GM21528 (cell line): ENCODE measurements at regions not wholly inside any gene's neighbourhood (a gene's known extent, or its start where the extent isn't known, plus 50 kb on each side); places are given as distances from the start of the nearest gene placed in this dataset.
"Not testable (repeated sequence)": the region's sequence is repeated elsewhere in the genome, so short reads cannot be mapped to it uniquely, and the experiment has no call there.

Experiments
- ATAC-seq: cut with Tn5 transposase; IDR thresholded peaks from one replicate; pipeline ENCODE4 v1.9.1; 2021; ENCODE audit warnings: mild to moderate bottlenecking, moderate library complexity; ENCODE audit not compliant: unreplicated experiment, low FRiP score

DNA sequence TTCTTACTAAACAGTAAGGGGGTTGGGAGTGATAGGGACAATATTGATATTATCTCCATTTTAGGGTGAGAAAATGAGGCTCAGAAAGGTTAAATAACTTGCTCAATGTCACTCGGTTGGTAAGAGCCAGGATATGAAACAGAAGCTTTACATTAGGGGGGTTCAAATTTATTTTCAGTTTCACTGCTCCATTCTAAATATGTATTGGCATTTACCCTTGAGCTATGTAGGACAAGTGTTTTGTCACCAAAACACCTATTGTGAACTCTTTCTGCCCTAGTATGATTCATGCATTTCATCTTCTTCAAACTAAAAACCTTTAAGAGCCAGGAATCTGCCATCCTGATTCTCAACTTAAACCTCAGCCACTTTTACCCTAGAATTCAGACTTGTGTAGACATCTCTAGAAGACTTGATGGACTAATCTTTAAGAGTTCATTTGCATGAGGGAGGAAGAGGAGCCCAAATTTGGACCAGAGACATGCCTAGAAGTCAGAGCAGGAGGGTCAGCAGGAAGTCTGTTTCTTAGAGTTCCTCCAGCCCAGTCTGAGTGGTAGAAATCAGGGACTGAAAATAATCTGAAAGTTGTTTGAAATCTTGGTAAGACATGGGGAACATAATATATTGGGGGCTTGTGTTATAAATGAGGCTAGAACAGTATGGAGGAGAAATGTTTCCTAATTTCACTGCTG, 129.4 kb upstream of the ATP5MC3 start:
- no peak for ATAC-seq

DNA sequence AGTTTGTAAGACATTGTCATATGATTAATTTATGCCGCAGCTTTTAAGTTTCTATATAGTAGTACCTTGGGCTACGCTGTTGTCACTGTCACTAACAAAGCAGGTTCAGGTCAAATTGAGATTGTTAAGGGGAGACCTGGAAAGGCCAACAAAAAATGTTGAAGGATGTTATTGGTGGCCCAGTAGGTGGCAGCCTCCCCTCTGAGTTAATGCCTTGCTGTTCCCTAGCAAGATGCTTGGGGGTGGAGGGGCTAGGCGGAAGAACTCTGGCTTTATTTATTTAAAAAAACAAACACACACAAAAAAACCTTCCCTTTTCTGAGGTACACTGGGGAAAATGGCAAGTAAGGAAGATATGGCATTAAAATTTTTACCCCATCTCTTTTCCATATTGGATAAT, 128.3 kb upstream of the ATP5MC3 start:
- no peak for ATAC-seq

DNA sequence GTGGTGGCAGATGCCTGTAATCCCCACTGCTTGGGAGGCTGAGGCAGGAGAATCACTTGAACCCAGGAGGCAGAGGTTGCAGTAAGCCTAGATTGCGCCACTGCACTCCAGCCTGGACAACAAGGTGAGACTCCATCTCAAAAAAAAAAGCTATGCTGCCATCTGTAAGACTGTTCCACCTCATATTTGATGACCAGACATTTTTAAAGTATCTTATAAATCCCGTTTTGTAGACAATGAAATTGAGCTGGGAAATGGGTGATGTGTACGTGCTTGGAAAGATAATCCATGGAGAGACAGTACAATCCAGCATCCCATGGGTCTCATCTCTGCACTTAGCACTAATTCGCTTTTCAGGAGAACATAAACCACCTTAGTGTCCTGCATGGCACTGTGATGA, 126.5 kb upstream of the ATP5MC3 start:
- ATAC-seq = no peak

DNA sequence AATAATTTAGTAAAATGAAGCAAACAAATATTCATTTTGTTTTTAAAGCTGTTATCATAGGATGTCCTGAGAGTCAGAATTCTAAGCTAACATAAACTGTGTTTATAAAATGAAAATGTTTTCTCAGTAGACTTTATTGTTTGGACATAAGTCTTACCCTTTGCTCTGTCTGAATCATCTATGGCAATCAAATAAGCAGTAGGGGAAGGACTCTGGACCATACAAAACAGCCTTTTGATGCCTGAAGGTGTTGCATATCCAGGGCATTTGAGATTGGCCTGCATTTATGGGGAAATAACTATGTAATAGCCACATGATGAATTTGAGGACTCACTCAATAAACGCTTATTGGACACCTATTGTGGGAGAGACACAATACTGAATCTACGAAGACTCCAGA, 123.0 kb upstream of the ATP5MC3 start:
- ATAC-seq = no peak

DNA sequence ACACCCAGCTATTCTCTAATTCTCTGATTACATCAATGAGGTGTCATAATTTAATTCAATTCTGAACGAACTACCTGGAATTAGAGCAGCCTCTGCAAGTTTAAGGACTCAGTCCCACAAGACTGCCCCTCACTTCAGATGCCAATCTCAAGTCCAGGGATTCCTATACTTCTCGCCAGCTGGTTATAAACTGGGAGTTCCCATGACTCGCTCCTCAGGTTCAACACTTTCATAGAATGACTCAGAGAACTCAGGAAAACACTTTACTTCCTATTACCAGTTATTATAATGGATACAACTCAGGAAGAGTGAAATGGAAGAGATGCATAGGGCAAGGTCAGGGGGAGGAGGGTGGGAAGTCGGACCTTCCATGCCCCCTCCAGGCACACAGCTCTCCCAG, 112.3 kb upstream of the ATP5MC3 start:
- ATAC-seq = no peak

DNA sequence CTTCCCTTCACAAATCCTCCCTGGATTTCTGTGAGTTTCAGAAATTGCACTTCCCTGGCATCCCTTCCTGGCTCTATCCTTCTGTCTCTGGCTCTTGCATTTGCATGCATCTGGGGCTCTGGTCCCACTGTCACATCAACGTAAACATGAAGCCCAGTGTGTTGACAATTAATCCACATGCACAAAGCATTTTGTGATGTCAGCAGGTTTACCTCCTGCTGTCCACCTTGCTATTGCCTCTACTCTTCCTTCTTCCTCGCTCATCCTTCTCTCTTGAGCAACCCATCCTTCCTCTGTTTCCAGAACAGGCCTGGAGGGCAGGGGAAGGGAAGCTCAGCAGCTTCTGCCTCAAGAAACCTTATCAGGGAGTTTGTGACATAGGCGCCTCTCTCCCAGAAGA, 111.7 kb upstream of the ATP5MC3 start:
- no peak for ATAC-seq

DNA sequence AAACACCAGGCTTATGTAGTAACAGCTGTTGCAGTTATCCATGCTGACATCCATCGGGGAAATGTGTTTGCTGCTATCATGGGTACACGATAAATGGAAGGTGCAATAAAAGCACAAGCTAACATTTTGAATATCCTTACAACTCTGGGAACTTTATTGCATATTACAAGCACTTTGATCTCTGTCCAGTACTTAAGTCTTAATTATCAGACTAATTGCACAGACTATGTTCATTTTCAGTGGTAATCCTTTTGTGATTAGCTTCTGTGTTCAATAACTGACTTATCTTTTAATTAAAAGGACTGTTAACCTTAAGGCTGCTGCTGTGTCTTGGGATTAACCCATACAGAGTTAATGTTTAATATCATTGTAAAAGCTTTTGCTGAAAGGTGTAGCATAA, 101.4 kb upstream of the ATP5MC3 start:
- ATAC-seq = no peak

DNA sequence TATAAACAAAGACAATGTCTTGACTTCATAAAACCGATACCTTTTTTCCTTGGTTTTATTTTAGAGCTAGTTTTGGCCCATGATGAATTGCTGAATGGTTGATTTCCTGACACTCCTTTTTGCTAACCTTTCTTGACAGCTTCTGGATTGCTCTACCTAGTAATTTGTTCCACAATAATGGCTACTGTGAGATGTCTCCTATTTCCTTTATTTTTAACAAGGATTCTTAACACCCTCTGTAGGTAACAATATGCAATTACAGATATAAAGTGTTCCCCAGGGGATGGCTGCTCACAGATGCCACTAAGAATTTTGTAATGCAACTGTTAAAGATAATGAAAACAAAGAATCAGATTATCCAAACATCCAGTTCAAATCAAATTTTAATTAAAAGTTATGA, 100.8 kb upstream of the ATP5MC3 start:
- no peak for ATAC-seq

DNA sequence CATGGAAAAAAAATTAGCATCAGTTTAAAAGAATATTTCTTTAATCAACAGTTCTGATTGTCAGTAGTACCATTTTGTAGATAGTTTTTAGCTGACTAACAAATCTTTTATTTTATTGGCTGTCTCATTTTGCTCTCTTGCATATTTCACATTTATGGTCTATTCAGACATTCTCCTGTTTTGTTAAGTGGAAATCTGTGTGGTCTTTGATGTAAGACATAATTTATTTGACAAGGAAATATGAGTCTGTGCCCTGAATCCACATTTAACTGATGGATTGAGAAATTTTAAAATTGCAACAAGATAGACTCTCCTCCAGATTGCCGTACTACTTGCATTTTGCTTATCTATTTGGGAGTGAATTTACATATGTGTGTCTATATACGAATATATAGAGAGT, 96.3 kb upstream of the ATP5MC3 start:
- ATAC-seq = no peak

DNA sequence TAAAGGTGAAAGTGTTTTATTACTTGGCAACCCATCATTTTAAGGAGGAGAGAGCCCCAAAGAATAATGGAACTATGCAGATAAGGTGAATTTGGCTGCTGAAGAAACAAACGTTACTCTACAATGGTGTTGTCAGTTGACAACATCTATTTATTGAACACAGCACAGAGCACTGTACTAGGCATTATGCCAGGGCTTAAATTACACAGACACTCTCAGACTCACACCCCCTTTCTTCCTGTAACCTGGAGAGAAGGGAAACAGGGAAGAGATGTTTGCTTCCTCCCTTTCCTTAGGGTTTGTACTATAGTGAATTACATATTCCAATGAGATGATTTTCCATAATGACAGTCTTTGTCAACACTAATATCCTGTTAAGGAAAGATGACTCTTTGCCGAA, 94.0 kb upstream of the ATP5MC3 start:
- no peak for ATAC-seq

DNA sequence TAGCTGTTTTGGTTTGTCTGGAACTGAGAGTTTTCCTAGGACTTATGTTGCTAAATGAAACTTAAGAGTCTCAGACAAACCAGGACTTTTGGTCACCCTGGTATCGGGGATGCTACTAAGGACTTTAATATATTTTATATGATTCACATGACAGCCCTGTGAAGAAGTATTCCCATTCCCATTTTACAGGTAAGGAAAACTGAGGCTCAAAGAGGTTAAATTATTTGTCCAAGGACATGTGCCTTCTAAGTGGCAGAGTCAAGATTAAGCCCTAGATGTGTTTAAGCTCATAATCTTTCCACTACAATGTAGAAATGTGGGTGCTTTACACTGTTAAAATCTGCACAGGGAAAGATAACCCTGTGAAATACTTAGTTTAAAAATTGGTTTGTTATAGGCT, 77.7 kb upstream of the ATP5MC3 start:
- no peak for ATAC-seq

DNA sequence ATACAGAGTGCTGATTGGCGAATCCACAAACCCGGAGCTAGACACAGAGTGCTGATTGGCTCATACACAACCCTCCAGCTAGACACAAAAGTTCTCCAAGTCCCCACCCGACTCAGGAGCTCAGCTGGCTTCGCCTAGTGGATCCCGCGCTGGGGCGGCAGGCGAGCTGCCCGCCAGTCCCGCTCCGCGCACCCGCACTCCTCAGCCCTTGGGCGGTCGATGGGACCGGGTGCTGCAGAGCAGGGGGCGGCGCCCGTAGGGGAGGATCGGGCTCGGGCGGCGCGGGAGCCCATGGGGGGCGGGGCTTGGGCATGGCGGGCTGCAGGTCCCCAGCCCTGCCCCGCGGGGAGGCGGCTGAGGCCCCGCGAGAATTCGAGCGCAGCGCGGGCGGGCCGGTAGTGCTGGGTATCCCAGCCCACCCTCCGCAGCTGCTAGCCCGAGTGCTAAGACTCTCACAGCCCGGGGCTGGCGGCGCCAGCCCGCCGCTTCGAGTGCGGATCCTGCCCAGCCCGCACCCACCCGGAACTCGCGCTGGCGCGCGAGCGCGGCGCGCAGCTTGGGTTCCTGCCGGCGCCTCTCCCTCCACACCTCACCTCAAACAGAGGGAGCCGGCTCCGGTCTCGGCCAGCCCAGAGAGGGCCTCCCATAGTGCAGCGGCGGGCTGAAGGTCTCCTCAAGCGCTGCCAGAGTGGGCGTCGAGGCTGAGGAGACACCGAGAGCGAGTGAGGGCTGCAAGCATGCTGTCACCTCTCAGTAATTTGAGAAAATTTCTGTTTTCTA, 75.5 kb upstream of the ATP5MC3 start:
- no peak for ATAC-seq

DNA sequence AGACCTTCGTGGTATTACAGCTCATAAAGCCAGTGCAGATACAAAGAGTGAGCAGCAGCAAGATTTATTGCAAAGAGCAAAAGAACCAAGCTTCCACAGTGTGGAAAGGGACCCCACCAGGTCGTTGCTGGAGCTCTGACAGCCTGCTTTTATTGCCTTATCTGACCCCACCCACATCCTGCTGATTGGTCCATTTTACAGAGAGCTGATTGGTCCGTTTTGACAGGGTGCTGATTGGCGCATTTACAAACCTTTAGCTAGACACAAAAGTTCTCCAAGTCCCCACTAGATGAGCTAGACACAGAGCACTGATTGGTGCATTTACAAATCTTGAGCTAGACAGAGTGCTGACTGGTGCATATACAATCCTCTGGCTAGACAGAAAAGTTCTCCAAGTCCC, 74.9 kb upstream of the ATP5MC3 start:
- not testable (repeated sequence) for ATAC-seq

DNA sequence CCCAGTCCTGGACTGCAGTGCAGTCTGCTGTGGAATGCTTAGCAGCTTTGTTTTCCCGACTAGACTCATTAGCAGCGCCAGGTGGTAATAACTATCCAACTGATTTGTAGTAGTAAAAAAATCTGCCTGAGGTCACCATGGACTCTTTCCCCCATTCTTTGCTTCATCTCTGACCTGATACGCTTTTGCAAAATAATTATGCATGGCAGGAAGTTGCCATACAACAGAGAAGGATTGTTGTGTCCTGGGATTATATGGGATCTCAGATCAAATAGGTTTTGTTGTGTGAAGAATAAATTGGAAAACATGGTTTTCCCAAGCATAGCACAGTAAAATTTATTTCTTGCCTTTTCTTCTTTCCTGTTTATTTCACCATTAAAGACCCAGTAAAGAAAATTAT, 72.4 kb upstream of the ATP5MC3 start:
- no peak for ATAC-seq

DNA sequence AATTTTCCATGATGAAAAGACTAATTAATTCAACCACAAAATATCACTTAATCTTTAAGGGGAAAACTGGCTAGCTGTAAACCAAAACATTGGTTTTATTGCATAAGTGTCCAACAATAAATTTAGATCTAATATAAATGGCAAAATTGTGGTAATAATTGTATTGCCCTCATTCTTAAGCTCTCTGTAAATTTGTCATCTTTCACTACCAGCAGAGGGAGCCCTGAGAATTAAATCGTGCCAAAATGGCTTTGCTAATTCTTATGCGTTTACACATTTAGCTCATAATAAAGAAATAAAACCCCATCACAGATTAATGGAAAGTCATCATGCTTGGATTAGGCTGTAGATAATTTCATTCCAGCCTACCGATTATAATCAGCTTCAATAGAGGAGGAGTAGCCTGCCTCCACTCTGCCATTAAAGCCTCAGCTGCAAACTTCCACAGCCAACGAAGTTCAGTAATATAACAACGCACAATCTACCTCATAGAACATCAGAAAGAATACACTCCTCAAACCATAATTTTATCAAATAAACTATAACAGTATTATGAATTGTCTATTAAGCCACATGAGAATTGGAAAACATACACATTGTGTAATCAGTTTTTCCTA, 70.0 kb upstream of the ATP5MC3 start:
- ATAC-seq = no peak

DNA sequence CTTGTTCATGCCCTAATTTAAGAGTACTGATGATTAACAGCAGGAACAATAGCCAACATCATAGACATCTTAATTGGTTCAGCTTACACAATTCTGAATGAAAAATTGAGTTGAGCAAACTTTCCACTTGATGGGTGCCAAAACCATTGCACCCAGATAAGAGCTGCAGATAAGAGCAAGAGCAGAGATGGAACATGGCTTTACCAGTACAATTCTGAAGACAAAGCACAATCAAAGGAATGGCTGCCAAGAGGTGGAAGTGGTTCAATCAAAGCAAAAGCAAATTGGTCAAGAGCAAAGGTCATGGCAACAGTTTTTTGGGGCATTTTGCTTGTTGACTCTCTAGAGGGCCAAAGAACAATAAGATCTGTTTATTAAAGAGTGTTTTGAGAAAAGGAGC, 65.6 kb upstream of the ATP5MC3 start:
- ATAC-seq = no peak

DNA sequence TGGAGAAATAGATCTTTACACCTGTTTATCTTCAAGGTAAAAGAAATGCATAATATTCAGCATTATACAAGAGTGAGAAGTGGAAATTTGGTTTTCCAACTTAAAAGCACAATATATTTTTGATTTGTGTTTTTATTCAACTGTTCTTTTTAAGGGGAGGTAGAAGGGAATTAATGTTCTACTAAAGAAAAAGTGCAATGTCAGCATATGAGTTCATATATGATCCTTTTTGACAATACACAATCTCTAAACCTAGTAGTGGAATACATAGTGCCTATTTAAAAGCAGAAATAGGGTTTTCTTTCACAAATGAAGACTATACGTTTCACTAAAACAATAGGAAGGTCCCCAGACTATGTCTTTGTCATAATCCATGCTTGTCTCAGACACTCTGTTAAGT, 63.2 kb upstream of the ATP5MC3 start:
- no peak for ATAC-seq

DNA sequence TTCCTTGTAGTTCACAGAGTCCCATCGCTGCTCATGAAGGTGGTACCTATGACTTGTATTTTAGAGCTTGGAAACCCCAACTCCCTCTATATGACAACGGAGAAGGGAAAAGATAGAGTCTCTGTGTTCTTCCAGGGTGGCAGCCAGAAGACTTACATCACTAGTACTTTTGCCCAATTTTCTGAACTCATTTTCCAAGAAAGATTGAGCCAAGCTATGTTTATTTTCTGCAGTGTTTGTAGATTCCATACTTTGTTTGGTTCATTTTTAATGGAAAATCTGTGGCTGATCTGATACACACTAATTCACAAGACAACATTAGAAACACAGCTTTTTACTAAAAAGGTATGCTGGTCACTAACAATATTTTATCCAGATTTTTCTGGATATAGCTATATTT, 60.2 kb upstream of the ATP5MC3 start:
- ATAC-seq = no peak

DNA sequence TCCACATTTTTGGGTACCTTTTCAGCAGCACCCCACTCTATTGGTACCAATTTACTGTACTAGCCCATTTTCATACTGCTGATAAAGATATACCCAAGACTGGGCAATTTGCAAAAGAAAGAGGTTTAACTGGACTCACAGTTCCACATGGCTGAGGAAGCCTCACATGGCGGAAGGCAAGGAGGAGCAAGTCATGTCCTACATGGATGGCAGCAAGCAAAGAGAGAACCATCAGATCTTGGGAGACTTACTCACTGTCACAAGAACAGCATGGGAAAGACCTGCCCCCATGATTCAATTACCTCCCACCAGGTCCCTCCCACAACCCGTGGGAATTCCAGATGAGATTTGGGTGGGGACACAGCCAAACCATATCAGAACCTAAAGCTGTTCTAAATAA, 58.5 kb upstream of the ATP5MC3 start:
- ATAC-seq = not testable (repeated sequence)

DNA sequence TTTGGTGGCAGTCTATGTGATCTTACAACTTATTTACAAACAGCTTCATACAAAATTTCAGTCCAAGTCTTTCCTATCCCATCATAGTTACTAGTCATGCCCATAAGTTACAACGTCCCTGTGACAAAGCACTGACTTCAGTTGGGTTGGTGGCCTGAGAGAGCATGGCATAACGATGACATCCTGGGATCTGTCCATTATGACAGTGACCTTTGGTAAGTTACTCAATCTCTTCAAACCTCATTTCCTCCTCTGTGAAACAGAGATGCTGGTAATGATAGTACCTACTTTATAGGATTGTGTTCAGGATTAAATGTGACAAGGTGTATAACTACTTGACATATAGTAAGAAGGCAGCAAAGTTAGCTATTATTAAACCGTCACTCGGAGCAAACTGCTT, 55.4 kb upstream of the ATP5MC3 start:
- ATAC-seq = no peak

DNA sequence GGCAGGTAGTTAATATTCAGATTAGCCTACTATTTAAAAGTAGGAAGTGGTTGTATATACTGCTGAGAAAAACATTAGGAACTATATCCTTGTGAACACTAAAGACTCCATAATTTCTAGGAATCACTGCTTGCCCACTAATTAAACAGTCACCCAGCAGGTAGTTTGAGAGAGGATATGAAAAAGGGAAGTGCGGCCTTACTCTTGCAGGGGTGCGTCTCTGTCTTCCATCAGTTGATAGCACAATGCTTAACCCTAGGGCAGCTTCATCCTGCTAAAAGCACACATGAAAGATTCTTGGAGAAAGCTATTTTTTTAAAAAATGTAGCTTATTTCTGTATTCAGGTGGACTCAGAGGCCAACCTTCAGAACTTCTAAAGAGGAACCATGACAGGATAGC, 53.1 kb upstream of the ATP5MC3 start:
- ATAC-seq = peak; percentile 60

DNA sequence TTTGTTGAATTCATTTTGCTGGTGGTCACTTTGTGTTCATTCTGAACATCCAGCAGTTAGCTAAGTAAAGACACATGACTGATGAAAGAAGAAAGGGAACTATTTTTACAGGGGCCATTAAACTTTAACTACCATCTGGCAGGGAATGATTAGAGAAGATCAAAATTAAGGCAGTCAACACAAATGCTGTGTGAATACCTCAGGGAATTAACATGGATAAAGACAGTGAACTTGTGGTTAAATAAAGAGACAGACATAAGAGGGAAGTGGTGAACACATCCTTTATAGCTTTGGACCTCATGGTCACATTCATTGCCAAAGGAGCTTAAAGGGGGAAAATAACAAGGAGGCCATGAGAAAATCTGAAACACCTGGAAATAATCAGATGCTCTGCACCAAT, 52.6 kb upstream of the ATP5MC3 start:
- ATAC-seq = peak; percentile 20
